Rectal smooth muscle tissue (tissue), 1 donor: ENCODE measurements at regions not wholly inside any gene's neighbourhood (a gene's known extent, or its start where the extent isn't known, plus 50 kb on each side); places are given as distances from the start of the nearest gene placed in this dataset.

Experiments used
- H3K27ac ChIP-seq: one replicate; pipeline ENCODE4 v1.7.0; 2013; ENCODE audit warnings: low read depth, low read length, inconsistent platforms
- H3K27me3 ChIP-seq: one replicate; pipeline ENCODE4 v1.7.0; 2013; ENCODE audit warnings: low read length; ENCODE audit not compliant: control insufficient read depth, insufficient read depth
- H3K36me3 ChIP-seq: one replicate; pipeline ENCODE4 v1.7.0; 2013; ENCODE audit warnings: low read length; ENCODE audit not compliant: control insufficient read depth, insufficient read depth
- H3K4me1 ChIP-seq: one replicate; pipeline ENCODE4 v1.7.0; 2013; ENCODE audit warnings: low read length; ENCODE audit not compliant: control insufficient read depth, insufficient read depth
- H3K4me3 ChIP-seq: one replicate; pipeline ENCODE4 v1.7.0; 2013; ENCODE audit warnings: low read length
- H3K9ac ChIP-seq: one replicate; pipeline ENCODE4 v1.7.0; 2013; ENCODE audit warnings: low read length

GRCh38 chr6:6704103-6705060 is 115.9 kb downstream of the LY86 start:
- Histone ChIP-seq H3K4me1 (peaks cover 10% of the 10 kb centered on the region), H3K9ac (no peak overlapping the region), H3K27ac (no peak overlapping the region)

GRCh38 chr6:6705061-6705425 is 116.5 kb downstream of the LY86 start:
- Histone ChIP-seq H3K9ac (no peak overlapping the region), H3K4me3 (no peak overlapping the region), H3K4me1 (peaks cover 3% of the 10 kb centered on the region), H3K27ac (no peak overlapping the region), H3K36me3 (no peaks in the 10 kb centered on the region), H3K27me3 (no peaks in the 10 kb centered on the region)

More at GRCh38 chr6:6704103-6705060, 115.9 kb downstream of the LY86 start:
- no peaks in the 10 kb centered on the region for H3K36me3 ChIP-seq
- H3K27me3 ChIP-seq, result no peaks in the 10 kb centered on the region
- H3K4me3 ChIP-seq, result no peak overlapping the region

DNA sequence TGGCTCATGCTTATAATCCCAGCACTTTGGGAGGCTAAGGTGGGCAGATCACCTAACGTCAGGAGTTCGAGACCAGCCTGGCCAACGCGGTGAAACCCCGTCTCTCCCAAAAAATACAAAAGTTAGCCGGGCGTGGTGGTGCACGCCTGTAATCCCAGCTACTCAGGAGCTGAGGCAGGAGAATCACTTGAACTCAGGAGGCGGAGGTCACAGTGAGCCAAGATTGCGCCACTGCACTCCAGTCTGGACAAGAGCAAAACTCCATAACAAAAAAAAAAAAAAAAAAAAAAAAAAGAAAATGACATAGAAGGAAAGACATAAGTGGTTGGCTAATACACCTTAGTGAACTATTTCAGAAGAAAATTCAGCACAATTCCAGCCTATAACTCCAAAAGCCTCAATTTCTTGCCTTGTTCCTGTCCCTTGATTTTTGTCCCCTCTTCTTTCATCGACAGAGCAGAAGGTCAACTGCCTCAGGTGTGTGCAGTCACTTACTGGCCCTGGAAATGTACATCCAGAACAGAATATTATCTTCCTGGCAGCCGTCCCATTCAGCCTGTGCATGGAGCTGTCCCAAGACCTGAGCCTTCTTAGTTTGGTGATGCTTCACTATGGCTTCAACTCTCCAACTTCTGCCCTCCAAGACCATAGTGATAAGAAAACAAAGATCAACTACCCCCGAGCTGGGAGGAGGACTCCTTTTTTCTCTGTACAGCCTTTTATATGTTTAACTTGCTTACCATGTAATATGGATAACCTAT is 117.6 kb downstream of the LY86 start:
- Histone ChIP-seq H3K27ac (no peak overlapping the region), H3K27me3 (no peaks in the 10 kb centered on the region), H3K36me3 (no peaks in the 10 kb centered on the region), H3K9ac (no peak overlapping the region), H3K4me1 (no peaks in the 10 kb centered on the region), H3K4me3 (no peak overlapping the region)

GRCh38 chr6:6707143-6707542 is 118.6 kb downstream of the LY86 start:
- H3K4me1 ChIP-seq, result no peaks in the 10 kb centered on the region
- H3K27me3 ChIP-seq, result no peaks in the 10 kb centered on the region
- H3K27ac ChIP-seq, result no peak overlapping the region
- no peak overlapping the region for H3K4me3 ChIP-seq
- H3K9ac ChIP-seq, result no peak overlapping the region
- no peaks in the 10 kb centered on the region for H3K36me3 ChIP-seq

GRCh38 chr6:6709106-6709505 is 120.6 kb downstream of the LY86 start:
- no peaks in the 10 kb centered on the region for H3K27me3 ChIP-seq
- no peaks in the 10 kb centered on the region for H3K36me3 ChIP-seq
- no peak overlapping the region for H3K27ac ChIP-seq
- no peak overlapping the region for H3K4me3 ChIP-seq
- H3K9ac ChIP-seq, result no peak overlapping the region
- peaks cover 14% of the 10 kb centered on the region for H3K4me1 ChIP-seq

- Histone ChIP-seq H3K4me1 (peaks cover 22% of the 10 kb centered on the region), H3K36me3 (no peaks in the 10 kb centered on the region), H3K9ac (no peak overlapping the region), H3K27ac (no peak overlapping the region), H3K4me3 (no peak overlapping the region), H3K27me3 (no peaks in the 10 kb centered on the region)
Measured at GRCh38 chr6:6711031-6711785, 122.7 kb downstream of the LY86 start.

DNA sequence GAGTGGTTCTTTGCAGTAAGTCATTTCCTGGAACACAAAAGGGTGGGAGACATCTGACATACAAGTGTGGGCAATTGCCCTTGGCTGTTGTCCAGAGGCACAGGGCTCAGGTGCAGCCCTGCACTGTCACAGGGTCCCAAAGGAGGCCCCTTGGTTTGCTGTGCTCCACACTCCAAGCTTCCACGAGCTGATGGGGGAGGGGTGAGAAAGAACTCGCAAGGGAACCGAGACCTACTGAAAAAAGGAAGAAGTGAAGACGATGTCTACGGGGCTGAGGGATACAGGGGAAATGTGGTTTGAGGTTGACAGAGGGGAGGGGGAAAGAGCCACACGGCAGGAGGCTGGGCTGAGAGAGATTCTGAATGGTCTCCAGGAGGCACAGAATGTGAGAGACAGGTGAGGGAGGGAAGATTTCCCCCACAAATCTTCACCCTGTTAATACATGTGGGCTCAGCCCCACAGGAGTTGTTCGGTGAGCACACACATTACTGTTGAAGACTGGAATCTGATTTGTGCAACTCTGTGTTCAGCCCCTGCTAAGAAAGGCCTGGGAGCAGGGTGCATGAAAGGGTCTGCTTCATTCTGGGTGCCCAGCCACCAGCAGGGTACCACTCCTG is 123.4 kb downstream of the LY86 start:
- H3K36me3 ChIP-seq, result no peaks in the 10 kb centered on the region
- H3K4me3 ChIP-seq, result no peak overlapping the region
- no peak overlapping the region for H3K9ac ChIP-seq
- H3K27ac ChIP-seq, result no peak overlapping the region
- H3K27me3 ChIP-seq, result no peaks in the 10 kb centered on the region
- peaks cover 22% of the 10 kb centered on the region for H3K4me1 ChIP-seq

GRCh38 chr6:6712449-6713403 is 124.2 kb downstream of the LY86 start:
- H3K36me3 ChIP-seq, result no peaks in the 10 kb centered on the region
- peak overlapping the region; percentile 67 for H3K27ac ChIP-seq
- H3K4me3 ChIP-seq, result peak overlapping the region; percentile 11
- no peaks in the 10 kb centered on the region for H3K27me3 ChIP-seq
- H3K4me1 ChIP-seq, result peaks cover 22% of the 10 kb centered on the region
- H3K9ac ChIP-seq, result no peak overlapping the region

DNA sequence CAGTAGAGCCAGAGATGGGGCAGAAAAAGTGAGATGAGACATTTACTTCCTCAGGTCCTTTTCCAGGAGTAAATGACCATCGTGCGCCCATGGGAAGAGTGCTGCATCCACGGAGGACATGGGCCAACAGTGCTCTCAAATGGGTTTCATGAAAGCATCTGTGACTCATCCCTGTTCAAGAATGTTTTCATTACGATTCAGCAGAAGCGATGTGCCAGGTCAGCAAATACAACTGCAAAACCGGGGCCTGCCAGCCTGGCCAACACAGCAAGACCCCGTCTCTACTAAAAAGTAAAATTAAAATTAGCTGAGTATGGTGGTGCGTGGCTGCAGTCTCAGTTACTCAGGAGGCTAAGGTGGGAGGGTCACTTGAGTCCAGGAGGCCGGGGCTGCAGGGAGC is 125.1 kb downstream of the LY86 start:
- peaks cover 22% of the 10 kb centered on the region for H3K4me1 ChIP-seq
- no peak overlapping the region for H3K4me3 ChIP-seq
- no peaks in the 10 kb centered on the region for H3K36me3 ChIP-seq
- H3K9ac ChIP-seq, result no peak overlapping the region
- H3K27ac ChIP-seq, result peak overlapping the region; percentile 67
- no peaks in the 10 kb centered on the region for H3K27me3 ChIP-seq

DNA sequence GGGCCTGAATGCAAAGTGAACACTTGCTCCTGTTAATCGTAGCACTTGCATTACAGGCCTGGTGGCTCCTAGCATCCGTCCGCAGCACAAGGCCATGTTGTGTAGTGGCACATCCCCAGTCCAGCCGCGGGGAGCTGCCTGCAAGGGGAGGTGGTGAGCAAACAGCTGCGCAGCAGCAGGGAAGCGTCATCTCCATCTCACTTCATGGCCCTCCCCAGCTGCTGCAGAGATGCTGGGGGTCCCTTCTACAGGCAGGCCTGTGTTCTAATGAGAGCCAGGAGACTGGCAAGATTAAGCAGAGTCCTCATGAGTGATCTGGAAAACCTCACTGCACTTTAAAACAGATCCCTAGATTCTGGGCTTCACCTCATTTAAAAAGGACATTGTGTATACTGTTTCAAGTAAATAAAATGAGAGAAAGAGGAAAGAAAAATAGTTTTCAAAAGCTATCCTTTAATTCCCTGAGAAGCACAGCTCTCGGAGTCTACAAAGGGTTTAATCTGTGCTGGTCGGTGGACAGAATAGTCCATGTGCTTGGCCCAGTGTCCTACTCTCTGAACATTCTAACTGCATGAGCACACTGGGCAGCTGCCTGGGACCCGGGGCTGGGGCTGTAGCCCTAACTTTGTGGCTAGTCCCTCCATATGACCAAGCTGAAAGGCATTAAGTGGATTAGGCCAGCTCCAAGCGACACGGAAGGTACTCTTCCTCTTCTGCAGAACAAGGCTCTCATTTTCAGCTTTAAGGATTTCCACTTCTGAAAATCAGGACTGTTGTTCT is 125.8 kb downstream of the LY86 start:
- H3K27ac ChIP-seq, result peak overlapping the region; percentile 67
- H3K9ac ChIP-seq, result no peak overlapping the region
- H3K4me3 ChIP-seq, result no peak overlapping the region
- no peaks in the 10 kb centered on the region for H3K27me3 ChIP-seq
- H3K4me1 ChIP-seq, result peaks cover 22% of the 10 kb centered on the region
- no peaks in the 10 kb centered on the region for H3K36me3 ChIP-seq

DNA sequence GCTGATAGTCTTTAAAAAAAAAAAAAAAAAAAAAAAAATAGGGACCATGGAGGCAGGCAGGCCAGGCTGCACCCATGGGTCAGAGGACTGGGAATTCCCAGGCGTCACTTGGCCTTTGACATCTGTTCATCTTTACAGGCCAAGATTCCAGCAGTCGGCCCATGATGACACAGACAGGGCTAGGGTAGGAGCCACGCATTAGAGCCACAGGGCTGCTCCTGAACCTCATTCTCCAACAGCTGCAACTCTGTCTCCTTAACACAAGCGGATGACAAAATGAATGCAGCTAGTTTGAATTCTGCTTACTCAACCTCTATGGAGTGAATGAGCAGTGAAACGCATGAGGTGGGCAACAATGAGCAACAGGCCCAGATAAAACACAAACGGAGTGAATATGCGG is 126.4 kb downstream of the LY86 start:
- H3K4me3 ChIP-seq, result no peak overlapping the region
- no peaks in the 10 kb centered on the region for H3K36me3 ChIP-seq
- H3K4me1 ChIP-seq, result peaks cover 22% of the 10 kb centered on the region
- no peak overlapping the region for H3K9ac ChIP-seq
- no peak overlapping the region for H3K27ac ChIP-seq
- H3K27me3 ChIP-seq, result no peaks in the 10 kb centered on the region
